ENCODE measurements at regions not wholly inside any gene's neighbourhood (a gene's known extent, or its start where the extent isn't known, plus 50 kb on each side); places are given as distances from the start of the nearest gene placed in this dataset.

DNA sequence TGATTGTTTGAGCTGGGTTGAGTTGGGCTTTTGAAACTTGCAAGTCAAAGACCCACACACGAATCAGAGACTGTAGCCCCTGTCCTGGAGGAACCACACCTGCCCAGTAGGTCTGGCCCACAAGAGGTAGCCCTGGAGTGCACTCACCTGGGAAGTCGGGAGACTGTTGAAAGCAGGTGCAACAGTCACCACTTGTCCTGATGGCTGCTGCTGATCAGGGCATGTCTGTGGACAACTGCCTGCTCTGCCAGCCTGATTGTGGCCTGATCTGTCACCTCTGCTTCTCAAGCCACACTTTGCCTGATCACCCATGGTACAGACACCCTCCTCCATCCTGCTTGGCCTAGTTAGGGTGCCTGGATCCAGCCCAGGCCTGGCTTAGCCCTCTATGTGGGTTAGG, 105.0 kb upstream of the HAAO start:
- ATAC-seq (no peak), DNase-seq (ENCODE audit: low spot score) (no peak)
- no peaks in the 10 kb centered on the region for H3K27me3 ChIP-seq (ENCODE audit: insufficient read depth)
- H4K20me1 ChIP-seq (replicated peaks; ENCODE audit: insufficient read depth), result no peaks in the 10 kb centered on the region
- H2AFZ ChIP-seq, result no peak overlapping the region
- H3K4me2 ChIP-seq, result no peak overlapping the region
- no peaks in the 10 kb centered on the region for H3F3A ChIP-seq (replicated peaks; ENCODE audit: low read depth)
- H3K4me3 ChIP-seq, result no peak overlapping the region
- no peaks in the 10 kb centered on the region for H3K4me1 ChIP-seq (ENCODE audit: insufficient read depth)
- H3K36me3 ChIP-seq (ENCODE audit: insufficient read depth), result no peaks in the 10 kb centered on the region
- no peak overlapping the region for H3K27ac ChIP-seq (ENCODE audit: low read depth)
- no peaks in the 10 kb centered on the region for H3K79me2 ChIP-seq (replicated peaks; ENCODE audit: insufficient read depth)
- H3K9me2 ChIP-seq (ENCODE audit: insufficient read depth), result no peaks in the 10 kb centered on the region
- no peak for TF ChIP-seq POLR2AphosphoS5 (IDR thresholded peaks at IDR 0.05; ENCODE audit: low read depth)
- TF ChIP-seq, protein P1, sequence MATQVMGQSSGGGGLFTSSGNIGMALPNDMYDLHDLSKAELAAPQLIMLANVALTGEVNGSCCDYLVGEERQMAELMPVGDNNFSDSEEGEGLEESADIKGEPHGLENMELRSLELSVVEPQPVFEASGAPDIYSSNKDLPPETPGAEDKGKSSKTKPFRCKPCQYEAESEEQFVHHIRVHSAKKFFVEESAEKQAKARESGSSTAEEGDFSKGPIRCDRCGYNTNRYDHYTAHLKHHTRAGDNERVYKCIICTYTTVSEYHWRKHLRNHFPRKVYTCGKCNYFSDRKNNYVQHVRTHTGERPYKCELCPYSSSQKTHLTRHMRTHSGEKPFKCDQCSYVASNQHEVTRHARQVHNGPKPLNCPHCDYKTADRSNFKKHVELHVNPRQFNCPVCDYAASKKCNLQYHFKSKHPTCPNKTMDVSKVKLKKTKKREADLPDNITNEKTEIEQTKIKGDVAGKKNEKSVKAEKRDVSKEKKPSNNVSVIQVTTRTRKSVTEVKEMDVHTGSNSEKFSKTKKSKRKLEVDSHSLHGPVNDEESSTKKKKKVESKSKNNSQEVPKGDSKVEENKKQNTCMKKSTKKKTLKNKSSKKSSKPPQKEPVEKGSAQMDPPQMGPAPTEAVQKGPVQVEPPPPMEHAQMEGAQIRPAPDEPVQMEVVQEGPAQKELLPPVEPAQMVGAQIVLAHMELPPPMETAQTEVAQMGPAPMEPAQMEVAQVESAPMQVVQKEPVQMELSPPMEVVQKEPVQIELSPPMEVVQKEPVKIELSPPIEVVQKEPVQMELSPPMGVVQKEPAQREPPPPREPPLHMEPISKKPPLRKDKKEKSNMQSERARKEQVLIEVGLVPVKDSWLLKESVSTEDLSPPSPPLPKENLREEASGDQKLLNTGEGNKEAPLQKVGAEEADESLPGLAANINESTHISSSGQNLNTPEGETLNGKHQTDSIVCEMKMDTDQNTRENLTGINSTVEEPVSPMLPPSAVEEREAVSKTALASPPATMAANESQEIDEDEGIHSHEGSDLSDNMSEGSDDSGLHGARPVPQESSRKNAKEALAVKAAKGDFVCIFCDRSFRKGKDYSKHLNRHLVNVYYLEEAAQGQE (IDR thresholded peaks at IDR 0.05; ENCODE audit: unreplicated experiment), result no peak
- no peak for TF ChIP-seq EZH2 (IDR thresholded peaks at IDR 0.05; ENCODE audit: low read depth, unreplicated experiment)
- TF ChIP-seq, protein P2, sequence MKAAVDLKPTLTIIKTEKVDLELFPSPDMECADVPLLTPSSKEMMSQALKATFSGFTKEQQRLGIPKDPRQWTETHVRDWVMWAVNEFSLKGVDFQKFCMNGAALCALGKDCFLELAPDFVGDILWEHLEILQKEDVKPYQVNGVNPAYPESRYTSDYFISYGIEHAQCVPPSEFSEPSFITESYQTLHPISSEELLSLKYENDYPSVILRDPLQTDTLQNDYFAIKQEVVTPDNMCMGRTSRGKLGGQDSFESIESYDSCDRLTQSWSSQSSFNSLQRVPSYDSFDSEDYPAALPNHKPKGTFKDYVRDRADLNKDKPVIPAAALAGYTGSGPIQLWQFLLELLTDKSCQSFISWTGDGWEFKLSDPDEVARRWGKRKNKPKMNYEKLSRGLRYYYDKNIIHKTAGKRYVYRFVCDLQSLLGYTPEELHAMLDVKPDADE (IDR thresholded peaks at IDR 0.05), result no peak
- TF ChIP-seq EZH2phosphoT487 (IDR thresholded peaks at IDR 0.05; ENCODE audit: unreplicated experiment), result no peak
- TF ChIP-seq JUNB (IDR thresholded peaks at IDR 0.05; ENCODE audit: unreplicated experiment), result no peak
- no peak for TF ChIP-seq ZNF331 (CRISPR knock-in tag; IDR thresholded peaks at IDR 0.05; ENCODE audit: low read depth)
- TF ChIP-seq, protein P3, sequence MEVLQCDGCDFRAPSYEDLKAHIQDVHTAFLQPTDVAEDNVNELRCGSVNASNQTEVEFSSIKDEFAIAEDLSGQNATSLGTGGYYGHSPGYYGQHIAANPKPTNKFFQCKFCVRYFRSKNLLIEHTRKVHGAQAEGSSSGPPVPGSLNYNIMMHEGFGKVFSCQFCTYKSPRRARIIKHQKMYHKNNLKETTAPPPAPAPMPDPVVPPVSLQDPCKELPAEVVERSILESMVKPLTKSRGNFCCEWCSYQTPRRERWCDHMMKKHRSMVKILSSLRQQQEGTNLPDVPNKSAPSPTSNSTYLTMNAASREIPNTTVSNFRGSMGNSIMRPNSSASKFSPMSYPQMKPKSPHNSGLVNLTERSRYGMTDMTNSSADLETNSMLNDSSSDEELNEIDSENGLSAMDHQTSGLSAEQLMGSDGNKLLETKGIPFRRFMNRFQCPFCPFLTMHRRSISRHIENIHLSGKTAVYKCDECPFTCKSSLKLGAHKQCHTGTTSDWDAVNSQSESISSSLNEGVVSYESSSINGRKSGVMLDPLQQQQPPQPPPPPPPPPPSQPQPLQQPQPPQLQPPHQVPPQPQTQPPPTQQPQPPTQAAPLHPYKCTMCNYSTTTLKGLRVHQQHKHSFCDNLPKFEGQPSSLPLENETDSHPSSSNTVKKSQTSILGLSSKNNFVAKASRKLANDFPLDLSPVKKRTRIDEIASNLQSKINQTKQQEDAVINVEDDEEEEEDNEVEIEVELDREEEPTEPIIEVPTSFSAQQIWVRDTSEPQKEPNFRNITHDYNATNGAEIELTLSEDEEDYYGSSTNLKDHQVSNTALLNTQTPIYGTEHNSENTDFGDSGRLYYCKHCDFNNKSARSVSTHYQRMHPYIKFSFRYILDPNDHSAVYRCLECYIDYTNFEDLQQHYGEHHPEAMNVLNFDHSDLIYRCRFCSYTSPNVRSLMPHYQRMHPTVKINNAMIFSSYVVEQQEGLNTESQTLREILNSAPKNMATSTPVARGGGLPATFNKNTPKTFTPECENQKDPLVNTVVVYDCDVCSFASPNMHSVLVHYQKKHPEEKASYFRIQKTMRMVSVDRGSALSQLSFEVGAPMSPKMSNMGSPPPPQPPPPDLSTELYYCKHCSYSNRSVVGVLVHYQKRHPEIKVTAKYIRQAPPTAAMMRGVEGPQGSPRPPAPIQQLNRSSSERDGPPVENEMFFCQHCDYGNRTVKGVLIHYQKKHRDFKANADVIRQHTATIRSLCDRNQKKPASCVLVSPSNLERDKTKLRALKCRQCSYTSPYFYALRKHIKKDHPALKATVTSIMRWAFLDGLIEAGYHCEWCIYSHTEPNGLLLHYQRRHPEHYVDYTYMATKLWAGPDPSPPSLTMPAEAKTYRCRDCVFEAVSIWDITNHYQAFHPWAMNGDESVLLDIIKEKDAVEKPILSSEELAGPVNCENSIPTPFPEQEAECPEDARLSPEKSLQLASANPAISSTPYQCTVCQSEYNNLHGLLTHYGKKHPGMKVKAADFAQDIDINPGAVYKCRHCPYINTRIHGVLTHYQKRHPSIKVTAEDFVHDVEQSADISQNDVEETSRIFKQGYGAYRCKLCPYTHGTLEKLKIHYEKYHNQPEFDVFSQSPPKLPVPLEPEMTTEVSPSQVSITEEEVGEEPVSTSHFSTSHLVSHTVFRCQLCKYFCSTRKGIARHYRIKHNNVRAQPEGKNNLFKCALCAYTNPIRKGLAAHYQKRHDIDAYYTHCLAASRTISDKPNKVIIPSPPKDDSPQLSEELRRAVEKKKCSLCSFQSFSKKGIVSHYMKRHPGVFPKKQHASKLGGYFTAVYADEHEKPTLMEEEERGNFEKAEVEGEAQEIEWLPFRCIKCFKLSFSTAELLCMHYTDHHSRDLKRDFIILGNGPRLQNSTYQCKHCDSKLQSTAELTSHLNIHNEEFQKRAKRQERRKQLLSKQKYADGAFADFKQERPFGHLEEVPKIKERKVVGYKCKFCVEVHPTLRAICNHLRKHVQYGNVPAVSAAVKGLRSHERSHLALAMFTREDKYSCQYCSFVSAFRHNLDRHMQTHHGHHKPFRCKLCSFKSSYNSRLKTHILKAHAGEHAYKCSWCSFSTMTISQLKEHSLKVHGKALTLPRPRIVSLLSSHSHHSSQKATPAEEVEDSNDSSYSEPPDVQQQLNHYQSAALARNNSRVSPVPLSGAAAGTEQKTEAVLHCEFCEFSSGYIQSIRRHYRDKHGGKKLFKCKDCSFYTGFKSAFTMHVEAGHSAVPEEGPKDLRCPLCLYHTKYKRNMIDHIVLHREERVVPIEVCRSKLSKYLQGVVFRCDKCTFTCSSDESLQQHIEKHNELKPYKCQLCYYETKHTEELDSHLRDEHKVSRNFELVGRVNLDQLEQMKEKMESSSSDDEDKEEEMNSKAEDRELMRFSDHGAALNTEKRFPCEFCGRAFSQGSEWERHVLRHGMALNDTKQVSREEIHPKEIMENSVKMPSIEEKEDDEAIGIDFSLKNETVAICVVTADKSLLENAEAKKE (CRISPR knock-in tag; IDR thresholded peaks at IDR 0.05), result no peak
- TF ChIP-seq ZNF114 (CRISPR knock-in tag; IDR thresholded peaks at IDR 0.05), result no peak
- TF ChIP-seq, protein P4, sequence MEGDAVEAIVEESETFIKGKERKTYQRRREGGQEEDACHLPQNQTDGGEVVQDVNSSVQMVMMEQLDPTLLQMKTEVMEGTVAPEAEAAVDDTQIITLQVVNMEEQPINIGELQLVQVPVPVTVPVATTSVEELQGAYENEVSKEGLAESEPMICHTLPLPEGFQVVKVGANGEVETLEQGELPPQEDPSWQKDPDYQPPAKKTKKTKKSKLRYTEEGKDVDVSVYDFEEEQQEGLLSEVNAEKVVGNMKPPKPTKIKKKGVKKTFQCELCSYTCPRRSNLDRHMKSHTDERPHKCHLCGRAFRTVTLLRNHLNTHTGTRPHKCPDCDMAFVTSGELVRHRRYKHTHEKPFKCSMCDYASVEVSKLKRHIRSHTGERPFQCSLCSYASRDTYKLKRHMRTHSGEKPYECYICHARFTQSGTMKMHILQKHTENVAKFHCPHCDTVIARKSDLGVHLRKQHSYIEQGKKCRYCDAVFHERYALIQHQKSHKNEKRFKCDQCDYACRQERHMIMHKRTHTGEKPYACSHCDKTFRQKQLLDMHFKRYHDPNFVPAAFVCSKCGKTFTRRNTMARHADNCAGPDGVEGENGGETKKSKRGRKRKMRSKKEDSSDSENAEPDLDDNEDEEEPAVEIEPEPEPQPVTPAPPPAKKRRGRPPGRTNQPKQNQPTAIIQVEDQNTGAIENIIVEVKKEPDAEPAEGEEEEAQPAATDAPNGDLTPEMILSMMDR (conservative IDR thresholded peaks at IDR 0.05; ENCODE audit: low read depth in 2 of 2), result no peak
- no peaks in the 10 kb centered on the region for H3K36me3 Mint-ChIP-seq (ENCODE audit: low read depth)
- H3K9me3 Mint-ChIP-seq, result no peaks in the 10 kb centered on the region
- H3K4me3 Mint-ChIP-seq, result no peak overlapping the region
- H3K4me1 Mint-ChIP-seq, result no peaks in the 10 kb centered on the region
- peaks cover 5% of the 10 kb centered on the region for H3K27me3 Mint-ChIP-seq (ENCODE audit: insufficient read depth, low read depth, poor library complexity)
- H3K27ac Mint-ChIP-seq, result no peak overlapping the region

Data from GM23338 (cell line).